Pancreas (tissue), 10 donors: ENCODE measurements at regions not wholly inside any gene's neighbourhood (a gene's known extent, or its start where the extent isn't known, plus 50 kb on each side); places are given as distances from the start of the nearest gene placed in this dataset.

ENCODE experiments used
- ATAC-seq, 4 donors: fragments of 200-7000 bp; cut with Tn5 transposase; one replicate each; pipeline versions ENCODE4 v1.8.0 to v1.9.1; 2020; ENCODE audit warnings: mild to moderate bottlenecking in 4 of 4, moderate library complexity in 4 of 4
- DNase-seq, 6 donors: peaks; one replicate each; pipeline ENCODE4 v3.0.0-alpha.2; 2020
- FAIRE-seq: peaks from 2 replicates; lab custom pipeline; 2012; peaks lifted over from hg19 to GRCh38; lab: Jason Lieb, UNC
- H3K27ac ChIP-seq, 4 donors: fragments of 200-600 bp; sonication (generic); 1 replicate in 3 of 4; 2 replicates in 1 of 4; pipeline versions ENCODE4 v1.5.0 to v1.8.0; 2020
- H3K27me3 ChIP-seq, 4 donors: fragments of 200-600 bp; one replicate each; pipeline ENCODE4 v1.8.0; 2021
- H3K36me3 ChIP-seq, 3 donors: fragments of 200-600 bp; sonication (generic) in 1 of 3; one replicate each; pipeline versions ENCODE4 v1.5.0 to v1.8.0; 2020 to 2021
- H3K4me1 ChIP-seq, 3 donors: fragments of 200-600 bp; one replicate each; pipeline ENCODE4 v1.8.0; 2021
- H3K4me3 ChIP-seq, 4 donors: fragments of 200-600 bp; sonication (generic) in 2 of 4; one replicate each; pipeline versions ENCODE4 v1.5.0 to v1.8.0; 2020 to 2021
- H3K9me3 ChIP-seq, 4 donors: fragments of 200-600 bp; one replicate each; pipeline ENCODE4 v1.8.0; 2021
- CTCF ChIP-seq, 4 donors: fragments of 200-600 bp; sonication (generic) in 3 of 4; IDR thresholded peaks; one replicate each; pipeline versions ENCODE4 v1.5.0 to v1.8.0; 2021; ENCODE audit warnings: antibody characterized with exemption in 4 of 4
- WGBS, 2 donors: extraction: QIAGEN DNeasy Blood & Tissue Kit; methylation state at CpG; one replicate each; pipeline ENCODE4 v1.1.7; 2013; 5-methylcytosine and 5-hydroxymethylcytosine counted together
- intact Hi-C, 3 donors: fragments of 100-400 bp; cut with DNase I; formaldehyde crosslinking; loops; one replicate each; pipeline versions ENCODE4 v1.11.1 to v1.14.2; 2022
- donor health status: healthy with polysubstance abuse.
- donor health status: DM: no; HTN: no; CAD: no; lungs with moderate emphysema.
- donor health status: DM: no; HTN: no; CAD: no.
- donor health status: control.
- donor health status: control.
- donor health status: Bipolar disorder and iron deficiency.
- donor health status: DM: yes; HTN: yes; CAD: no.
- donor health status: DM: no; HTN: no; CAD: no.
- donor health status: DM: no; HTN: no; CAD: no.
- donor health status: DM: yes; HTN: yes; CAD: no.

- no peak overlapping the region for H3K4me3 ChIP-seq
- FAIRE-seq = no peak
- no peak for TF ChIP-seq CTCF (IDR thresholded peaks at IDR 0.05)
- intact Hi-C loops = no loop called here
- DNase-seq = no peak
- H3K4me1 ChIP-seq = peaks cover 28 to 43% (median 28%) of the 10 kb centered on the region in 3 donors
- peak overlapping the region; percentile 71 to 84 (median 76) for H3K27ac ChIP-seq
- no peaks in the 10 kb centered on the region for H3K36me3 ChIP-seq
- no peaks in the 10 kb centered on the region for H3K27me3 ChIP-seq
- H3K9me3 ChIP-seq = no peaks in the 10 kb centered on the region
- WGBS, 2 donors = 88 to 92% methylated on average over 2 of the region's 2 CpGs
- no peak for ATAC-seq
Measured at GRCh38 chr1:229888157-229888556, 178.9 kb upstream of the GALNT2 start.

- intact Hi-C loops = no loop called here
- Histone ChIP-seq H3K27ac (peak overlapping the region; percentile 71 to 84 (median 76)), H3K36me3 (no peaks in the 10 kb centered on the region), H3K4me3 (no peak overlapping the region), H3K9me3 (no peaks in the 10 kb centered on the region), H3K27me3 (no peaks in the 10 kb centered on the region), H3K4me1 (peaks cover 28 to 39% (median 28%) of the 10 kb centered on the region in 3 donors)
- ATAC-seq (peak; percentile 29 to 49 (median 38)), FAIRE-seq (no peak), DNase-seq (peak in 2 of 6 donors; percentile 39 to 46)
- TF ChIP-seq CTCF (IDR thresholded peaks at IDR 0.05) = no peak
- 37 to 43% methylated on average over 3 of the region's 3 CpGs for WGBS, 2 donors
Measured at GRCh38 chr1:229888561-229889001, 178.5 kb upstream of the GALNT2 start.

GRCh38 chr1:229889031-229889517 lies 178.0 kb upstream of the GALNT2 start:
- FAIRE-seq = no peak
- intact Hi-C loops = no loop called here
- H3K27ac ChIP-seq = peak overlapping the region; percentile 71 to 84 (median 76)
- DNase-seq = peak in 3 of 6 donors; percentile 81 to 87 (median 85)
- no peaks in the 10 kb centered on the region for H3K36me3 ChIP-seq
- peaks cover 25 to 34% (median 25%) of the 10 kb centered on the region in 3 donors for H3K4me1 ChIP-seq
- no peak overlapping the region for H3K4me3 ChIP-seq
- 31 to 34% methylated on average over 1 of the region's 1 CpG for WGBS, 2 donors
- no peaks in the 10 kb centered on the region for H3K9me3 ChIP-seq
- H3K27me3 ChIP-seq = no peaks in the 10 kb centered on the region
- peak; percentile 70 to 80 (median 74) for ATAC-seq
- no peak for TF ChIP-seq CTCF (IDR thresholded peaks at IDR 0.05)

- DNase-seq (no peak), FAIRE-seq (no peak), ATAC-seq (no peak)
- H3K27me3 ChIP-seq = no peaks in the 10 kb centered on the region
- H3K27ac ChIP-seq = no peak overlapping the region
- peaks cover 17 to 25% (median 21%) of the 10 kb centered on the region in 3 donors for H3K4me1 ChIP-seq
- 61 to 67% methylated on average over 2 of the region's 2 CpGs for WGBS, 2 donors
- H3K9me3 ChIP-seq = no peaks in the 10 kb centered on the region
- TF ChIP-seq CTCF (IDR thresholded peaks at IDR 0.05) = no peak
- intact Hi-C loops = no loop called here
- H3K36me3 ChIP-seq = no peaks in the 10 kb centered on the region
- no peak overlapping the region for H3K4me3 ChIP-seq
Measured at GRCh38 chr1:229891227-229891626, 175.8 kb upstream of the GALNT2 start.

GRCh38 chr1:229892515-229893117 lies 174.4 kb upstream of the GALNT2 start:
- DNase-seq (no peak), FAIRE-seq (no peak), ATAC-seq (no peak)
- Histone ChIP-seq H3K36me3 (no peaks in the 10 kb centered on the region), H3K4me3 (no peak overlapping the region), H3K4me1 (peaks cover 17 to 25% (median 21%) of the 10 kb centered on the region in 3 donors), H3K9me3 (no peaks in the 10 kb centered on the region), H3K27ac (no peak overlapping the region), H3K27me3 (no peaks in the 10 kb centered on the region)
- TF ChIP-seq CTCF (IDR thresholded peaks at IDR 0.05) = no peak
- WGBS, 2 donors = 32 to 40% methylated on average over 1 of the region's 1 CpG
- intact Hi-C loops = no loop called here
